ENCODE measurements at regions not wholly inside any gene's neighbourhood (a gene's known extent, or its start where the extent isn't known, plus 50 kb on each side); places are given as distances from the start of the nearest gene placed in this dataset.

GRCh38 chr4:129167640-129168260 lies 71.8 kb downstream of the C4orf33 start:
- Histone ChIP-seq H3K4me1 (no peaks in the 10 kb centered on the region), H3K9me3 (no peaks in the 10 kb centered on the region), H3K27me3 (no peaks in the 10 kb centered on the region), H3K4me3 (no peak overlapping the region), H3K36me3 (ENCODE audit: low read depth, missing control alignments) (no peaks in the 10 kb centered on the region), H3K27ac (no peak overlapping the region)
- WGBS, 2 donors: 31 to 35% methylated on average over 13 of the region's 13 CpGs
- intact Hi-C loops (cut with DNase I; ENCODE audit: low total_unique reads): no loop called here
- TF ChIP-seq CTCF (IDR thresholded peaks at IDR 0.05): no peak
- TF ChIP-seq POLR2A (IDR thresholded peaks at IDR 0.05): no peak
- no peak for DNase-seq

- Histone ChIP-seq H3K4me1 (no peaks in the 10 kb centered on the region), H3K36me3 (ENCODE audit: low read depth, missing control alignments) (no peaks in the 10 kb centered on the region), H3K27me3 (no peaks in the 10 kb centered on the region), H3K27ac (no peak overlapping the region), H3K9me3 (no peaks in the 10 kb centered on the region), H3K4me3 (no peak overlapping the region)
- no peak for DNase-seq
- TF ChIP-seq POLR2A (IDR thresholded peaks at IDR 0.05): no peak
- intact Hi-C loops (cut with DNase I; ENCODE audit: low total_unique reads): no loop called here
Measured at GRCh38 chr4:129172181-129172580, 76.2 kb downstream of the C4orf33 start.

- intact Hi-C loops (cut with DNase I; ENCODE audit: low total_unique reads): no loop called here
- 86 to 95% methylated on average over 1 of the region's 1 CpG for whole genome bisulfite sequencing, 2 donors
- Histone ChIP-seq H3K27ac (no peak overlapping the region), H3K4me1 (no peaks in the 10 kb centered on the region), H3K36me3 (ENCODE audit: low read depth, missing control alignments) (no peaks in the 10 kb centered on the region), H3K4me3 (no peak overlapping the region), H3K9me3 (no peaks in the 10 kb centered on the region), H3K27me3 (no peaks in the 10 kb centered on the region)
- no peak for TF ChIP-seq POLR2A (IDR thresholded peaks at IDR 0.05)
- TF ChIP-seq CTCF (IDR thresholded peaks at IDR 0.05): no peak
- no peak for DNase-seq
Measured at GRCh38 chr4:129176864-129177263, 80.9 kb downstream of the C4orf33 start.

GRCh38 chr4:129179276-129179675 lies 83.3 kb downstream of the C4orf33 start:
- WGBS, 2 donors: 87 to 91% methylated on average over 2 of the region's 2 CpGs
- DNase-seq: no peak
- Histone ChIP-seq H3K36me3 (ENCODE audit: low read depth, missing control alignments) (no peaks in the 10 kb centered on the region), H3K4me1 (no peaks in the 10 kb centered on the region), H3K27me3 (no peaks in the 10 kb centered on the region), H3K4me3 (no peak overlapping the region), H3K27ac (no peak overlapping the region), H3K9me3 (no peaks in the 10 kb centered on the region)
- TF ChIP-seq POLR2A (IDR thresholded peaks at IDR 0.05): no peak
- TF ChIP-seq CTCF (IDR thresholded peaks at IDR 0.05): no peak
- intact Hi-C loops (cut with DNase I; ENCODE audit: low total_unique reads): no loop called here

GRCh38 chr4:129189630-129190029 lies 93.7 kb downstream of the C4orf33 start:
- Histone ChIP-seq H3K27me3 (no peaks in the 10 kb centered on the region), H3K4me1 (no peaks in the 10 kb centered on the region), H3K4me3 (no peak overlapping the region), H3K9me3 (no peaks in the 10 kb centered on the region), H3K36me3 (ENCODE audit: low read depth, missing control alignments) (no peaks in the 10 kb centered on the region), H3K27ac (no peak overlapping the region)
- TF ChIP-seq CTCF (IDR thresholded peaks at IDR 0.05) (no peak), POLR2A (IDR thresholded peaks at IDR 0.05) (no peak)
- intact Hi-C loops (cut with DNase I; ENCODE audit: low total_unique reads): no loop called here
- whole genome bisulfite sequencing, 2 donors: 58 to 61% methylated on average over 4 of the region's 4 CpGs
- no peak for DNase-seq

Measured in testis (tissue), 2 donors.